HEK293T (cell line): ENCODE measurements at regions not wholly inside any gene's neighbourhood (a gene's known extent, or its start where the extent isn't known, plus 50 kb on each side); places are given as distances from the start of the nearest gene placed in this dataset.
"Not testable (repeated sequence)": the region's sequence is repeated elsewhere in the genome, so short reads cannot be mapped to it uniquely, and the experiment has no call there.

ENCODE experiments used
- CTCF ChIA-PET: fragments of 350-600 bp; formaldehyde crosslinking; extraction: SDS; loops from one replicate; lab custom pipeline; 2021; ENCODE audit warnings: antibody characterized with exemption, inconsistent platforms; lab: Yijun Ruan, JAX
- POLR2A ChIA-PET: fragments of 350-600 bp; formaldehyde crosslinking; extraction: SDS; loops from one replicate; lab custom pipeline; 2020; ENCODE audit warnings: antibody characterized with exemption, inconsistent platforms; lab: Yijun Ruan, JAX
- DNase-seq: peaks from one replicate; pipeline ENCODE4 v3.0.0; 2012; ENCODE audit warnings: mixed read lengths; ENCODE audit errors: extremely low spot score
- ARNT ChIP-seq: fragments of 450-650 bp; IDR thresholded peaks from 2 replicates; pipeline ENCODE4 v1.6.1; 2017; ENCODE audit warnings: mild to moderate bottlenecking
- BHLHE40 ChIP-seq: fragments of 450-650 bp; IDR thresholded peaks from 2 replicates; pipeline ENCODE4 v1.6.1; 2016; ENCODE audit warnings: mild to moderate bottlenecking, moderate library complexity, borderline replicate concordance
- CTBP1 ChIP-seq: fragments of 450-650 bp; IDR thresholded peaks from 2 replicates; pipeline ENCODE4 v1.6.1; 2016; ENCODE audit warnings: borderline replicate concordance
- ELF4 ChIP-seq: fragments of 450-650 bp; IDR thresholded peaks from 2 replicates; pipeline ENCODE4 v1.6.1; 2017; ENCODE audit warnings: antibody characterized with exemption
- FOXA1 ChIP-seq: fragments of 450-650 bp; IDR thresholded peaks from 2 replicates; pipeline ENCODE4 v1.6.1; 2016; ENCODE audit warnings: mild to moderate bottlenecking
- FOXK2 ChIP-seq: fragments of 450-650 bp; IDR thresholded peaks from 2 replicates; pipeline ENCODE4 v1.6.1; 2016; ENCODE audit warnings: mild to moderate bottlenecking
- FOXM1 ChIP-seq: fragments of 450-650 bp; IDR thresholded peaks from 2 replicates; pipeline ENCODE4 v1.6.1; 2017; ENCODE audit warnings: mild to moderate bottlenecking, borderline replicate concordance
- HDGF ChIP-seq: fragments of 450-650 bp; IDR thresholded peaks from 2 replicates; pipeline ENCODE4 v1.6.1; 2017; ENCODE audit warnings: antibody characterized with exemption, borderline replicate concordance
- L3MBTL2 ChIP-seq: fragments of 450-650 bp; conservative IDR thresholded peaks from 2 replicates; pipeline ENCODE4 v1.6.1; 2016; ENCODE audit warnings: mild to moderate bottlenecking
- LEF1 ChIP-seq: fragments of 450-650 bp; IDR thresholded peaks from 2 replicates; pipeline ENCODE4 v1.6.1; 2017; ENCODE audit warnings: mild to moderate bottlenecking, borderline replicate concordance
- NFRKB ChIP-seq: fragments of 450-650 bp; IDR thresholded peaks from 2 replicates; pipeline ENCODE4 v1.6.1; 2016; ENCODE audit warnings: mild to moderate bottlenecking, moderate library complexity
- SP1 ChIP-seq: fragments of 450-650 bp; IDR thresholded peaks from 2 replicates; pipeline ENCODE4 v1.6.1; 2017
- SUZ12 ChIP-seq: fragments of 450-650 bp; IDR thresholded peaks from 2 replicates; pipeline ENCODE4 v1.6.1; 2016; ENCODE audit warnings: mild to moderate bottlenecking
- TARDBP ChIP-seq: fragments of 450-650 bp; IDR thresholded peaks from 2 replicates; pipeline ENCODE4 v1.6.1; 2016
- ZNF384 ChIP-seq: fragments of 450-650 bp; IDR thresholded peaks from 2 replicates; pipeline ENCODE4 v1.6.1; 2016
- TF ChIP-seq, protein P1 (sequence below): fragments of 450-650 bp; IDR thresholded peaks from 2 replicates; pipeline ENCODE4 v1.6.1; 2016

DNA sequence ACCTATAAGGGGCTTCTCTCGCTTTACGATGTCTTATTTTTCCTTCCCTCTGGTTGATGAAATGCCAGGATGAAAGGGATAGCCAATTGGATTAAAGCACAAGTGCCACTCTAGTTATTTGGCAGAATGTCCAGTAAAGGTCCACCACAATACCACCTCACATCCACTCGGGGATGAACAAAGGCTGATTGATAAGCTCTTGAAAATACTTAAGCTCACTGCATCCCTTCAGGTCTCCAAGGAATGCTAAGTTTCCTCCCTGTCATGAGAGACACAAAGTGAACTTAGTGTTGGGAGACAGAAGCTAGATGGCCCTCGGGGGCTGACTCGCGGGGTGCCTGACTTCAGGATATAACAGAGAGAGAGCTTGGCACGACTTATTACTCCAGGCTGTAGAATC, 185.9 kb upstream of the ZNF644 start:
- POLR2A ChIA-PET, CTCF ChIA-PET: not testable (repeated sequence)

DNA sequence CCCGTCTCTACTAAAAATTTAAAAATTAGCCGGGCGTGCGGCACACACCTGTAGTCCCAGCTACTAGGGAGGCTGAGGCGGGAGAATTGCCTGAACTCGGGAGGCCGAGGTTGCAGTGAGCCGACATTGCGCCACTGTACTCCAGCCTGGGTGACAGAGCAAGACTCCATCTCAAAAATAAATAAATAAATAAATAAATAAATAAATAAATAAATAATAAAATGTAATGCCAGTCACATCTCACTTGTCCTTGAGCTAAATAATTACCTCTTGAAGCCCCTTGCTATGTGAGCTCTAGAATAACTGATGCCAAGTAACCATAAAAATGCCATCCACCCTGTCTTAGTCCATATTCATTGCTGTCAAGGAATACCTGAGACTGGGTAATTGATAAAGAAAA, 182.3 kb upstream of the ZNF644 start:
- DNase-seq, POLR2A ChIA-PET: not testable (repeated sequence)
- CTCF ChIA-PET = interaction anchor here (0.6 kb wide), 1 partner anchor 23 kb away, joined by 3 read pairs; no protein-coding TSS in a partner anchor

More for the DNA sequence above, 185.9 kb upstream of the ZNF644 start:
- not testable (repeated sequence) for DNase-seq

DNA sequence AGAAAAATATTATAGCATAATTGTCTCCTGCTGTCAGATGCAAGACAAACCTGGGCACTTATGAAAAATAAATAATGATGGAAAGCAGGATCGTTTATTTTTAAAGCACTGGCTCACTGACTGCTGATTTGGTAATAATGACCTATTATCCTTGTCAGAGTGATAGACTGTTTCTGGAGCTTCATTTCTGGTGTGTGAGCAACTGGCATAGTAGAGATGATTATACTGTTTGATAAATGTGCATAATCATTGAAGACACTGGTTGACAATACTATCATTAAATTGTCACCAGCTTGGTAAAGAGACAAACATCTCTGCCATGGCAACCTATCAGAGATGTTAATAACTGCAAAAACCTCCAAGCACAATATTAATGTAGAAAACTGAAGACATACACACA, 179.9 kb upstream of the ZNF644 start:
- DNase-seq = no peak
- ChIA-PET POLR2A (no interaction called here), CTCF (no interaction called here)
- no peak for TF ChIP-seq HDGF
- TF ChIP-seq, protein P1, sequence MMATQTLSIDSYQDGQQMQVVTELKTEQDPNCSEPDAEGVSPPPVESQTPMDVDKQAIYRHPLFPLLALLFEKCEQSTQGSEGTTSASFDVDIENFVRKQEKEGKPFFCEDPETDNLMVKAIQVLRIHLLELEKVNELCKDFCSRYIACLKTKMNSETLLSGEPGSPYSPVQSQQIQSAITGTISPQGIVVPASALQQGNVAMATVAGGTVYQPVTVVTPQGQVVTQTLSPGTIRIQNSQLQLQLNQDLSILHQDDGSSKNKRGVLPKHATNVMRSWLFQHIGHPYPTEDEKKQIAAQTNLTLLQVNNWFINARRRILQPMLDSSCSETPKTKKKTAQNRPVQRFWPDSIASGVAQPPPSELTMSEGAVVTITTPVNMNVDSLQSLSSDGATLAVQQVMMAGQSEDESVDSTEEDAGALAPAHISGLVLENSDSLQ = no peak
- TF ChIP-seq ZNF384 = no peak
- no peak for TF ChIP-seq NFRKB
- no peak for TF ChIP-seq TARDBP

DNA sequence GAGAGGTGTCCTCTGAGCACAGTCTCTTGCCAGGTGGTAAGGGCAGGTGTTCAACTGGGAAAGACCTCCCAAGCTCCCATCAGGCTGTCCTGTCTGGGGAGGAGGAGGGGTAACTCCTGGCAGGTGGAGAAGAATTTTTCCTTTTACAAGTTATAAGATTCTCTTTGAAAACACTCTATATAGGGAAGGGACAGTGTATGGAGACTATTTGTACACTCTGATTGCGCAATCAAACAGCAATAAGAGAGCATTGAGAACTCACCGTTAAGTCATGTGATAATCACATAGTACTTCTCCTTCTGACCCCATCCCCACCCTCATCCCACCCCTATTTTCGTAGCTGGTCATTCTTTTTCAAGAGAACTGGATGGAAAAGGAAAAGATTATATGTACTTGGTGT, 179.3 kb upstream of the ZNF644 start:
- CTCF ChIA-PET = no interaction called here

DNA sequence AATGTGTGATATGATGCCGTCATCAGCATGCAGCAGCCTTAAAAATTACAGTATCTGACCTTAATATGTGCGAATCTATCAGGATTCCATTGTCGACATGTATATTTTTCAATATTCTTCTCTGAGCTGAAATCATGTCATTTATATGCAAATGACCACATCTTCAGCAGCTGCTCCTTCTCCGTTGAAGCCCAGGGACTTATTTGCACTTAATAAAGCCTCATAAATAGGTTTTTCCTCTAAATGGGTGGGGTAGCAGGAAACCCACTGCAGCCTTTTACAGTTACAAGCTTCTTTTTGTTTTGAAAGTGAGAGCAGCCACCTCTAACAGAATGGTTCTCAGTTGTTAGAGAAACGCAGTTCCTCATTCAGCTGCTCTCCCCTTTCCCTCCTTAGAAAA, 178.8 kb upstream of the ZNF644 start:
- ChIA-PET CTCF (interaction anchor here (0.5 kb wide), 1 partner anchor 16 kb away, joined by 4 read pairs; no protein-coding TSS in a partner anchor), POLR2A (no interaction called here)
- no peak for DNase-seq
- TF ChIP-seq ZNF384 (no peak), ELF4 (no peak), SP1 (no peak), FOXK2 (no peak), TARDBP (no peak), HDGF (no peak), LEF1 (no peak), BHLHE40 (no peak), L3MBTL2 (no peak), NFRKB (no peak), FOXM1 (no peak), CTBP1 (no peak), ARNT (no peak), FOXA1 (no peak)
- TF ChIP-seq, protein P1 = no peak

More for the DNA sequence above, 179.3 kb upstream of the ZNF644 start:
- POLR2A ChIA-PET = no interaction called here
- DNase-seq = no peak
- TF ChIP-seq NFRKB (no peak), LEF1 (no peak), L3MBTL2 (no peak), ELF4 (no peak), FOXK2 (no peak), BHLHE40 (no peak), ARNT (no peak), HDGF (no peak), CTBP1 (no peak), SUZ12 (no peak)

DNA sequence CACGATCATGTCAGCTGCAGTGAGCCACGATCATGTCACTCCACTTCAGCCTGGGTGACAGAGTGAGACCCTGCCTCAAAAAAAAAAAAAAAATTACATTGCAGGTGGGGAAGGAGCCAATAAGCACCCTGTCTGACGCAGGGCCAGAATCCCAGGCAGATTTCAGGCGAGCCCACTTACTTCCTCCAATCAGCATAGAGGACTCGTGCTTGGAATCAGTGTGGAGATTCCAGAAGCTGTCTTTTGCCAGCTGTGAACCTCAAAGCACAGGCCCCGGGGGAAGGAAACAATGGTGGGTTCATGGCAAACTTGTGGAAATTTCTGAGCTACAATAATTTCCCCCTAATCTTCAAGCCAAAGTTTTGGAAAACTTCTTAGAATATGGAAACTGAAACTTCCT, 178.2 kb upstream of the ZNF644 start:
- no peak for DNase-seq
- POLR2A ChIA-PET = no interaction called here
- TF ChIP-seq FOXA1 (no peak), NFRKB (no peak)
- CTCF ChIA-PET = no interaction called here

DNA sequence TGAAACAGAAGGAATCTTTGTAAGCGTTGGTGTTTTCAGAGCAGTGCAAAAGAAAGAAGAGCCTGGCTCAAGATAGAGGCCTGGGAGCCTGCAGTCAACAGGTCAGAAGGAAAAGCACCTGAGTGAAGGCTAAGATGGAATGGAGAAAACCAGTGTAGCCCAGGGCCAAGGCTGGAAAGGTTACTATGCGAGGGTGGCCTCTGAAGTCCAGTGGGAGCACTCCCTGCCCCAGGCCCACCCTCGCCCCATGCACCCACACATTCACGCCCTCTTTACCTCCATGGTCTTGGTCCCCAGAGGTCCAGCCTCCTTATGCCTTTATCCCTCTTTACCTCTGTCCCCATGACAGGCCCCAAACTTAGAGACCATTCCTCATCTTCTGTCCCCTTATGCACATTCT, 169.2 kb upstream of the ZNF644 start:
- CTCF ChIA-PET = no interaction called here
- DNase-seq = no peak
- no peak for TF ChIP-seq LEF1
- no peak for TF ChIP-seq NFRKB
- TF ChIP-seq ZNF384 = no peak
- no peak for TF ChIP-seq CTBP1
- TF ChIP-seq SUZ12 = no peak
- no peak for TF ChIP-seq TARDBP
- POLR2A ChIA-PET = no interaction called here

DNA sequence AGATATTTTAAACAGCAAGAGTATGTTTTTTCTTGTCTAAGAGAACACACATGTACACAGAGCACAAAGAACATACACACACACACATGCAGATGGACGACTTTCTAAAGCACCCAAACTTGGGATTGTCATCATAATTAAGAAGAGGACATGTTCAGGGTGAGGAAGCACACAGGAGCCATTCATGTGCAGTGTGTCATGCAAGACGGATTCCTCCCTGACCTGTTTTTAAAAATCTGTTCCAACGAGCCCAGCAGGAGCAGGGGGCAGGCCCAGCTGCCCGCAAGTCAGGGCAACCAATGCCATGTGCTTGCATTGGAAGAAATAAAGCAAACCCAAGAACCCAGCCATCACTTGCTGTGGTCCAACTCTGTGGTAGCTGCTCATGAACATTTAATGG, 167.3 kb upstream of the ZNF644 start:
- ChIA-PET POLR2A (no interaction called here), CTCF (no interaction called here)
- no peak for DNase-seq
- TF ChIP-seq FOXK2 (no peak), SP1 (no peak), ELF4 (no peak), TARDBP (no peak)

DNA sequence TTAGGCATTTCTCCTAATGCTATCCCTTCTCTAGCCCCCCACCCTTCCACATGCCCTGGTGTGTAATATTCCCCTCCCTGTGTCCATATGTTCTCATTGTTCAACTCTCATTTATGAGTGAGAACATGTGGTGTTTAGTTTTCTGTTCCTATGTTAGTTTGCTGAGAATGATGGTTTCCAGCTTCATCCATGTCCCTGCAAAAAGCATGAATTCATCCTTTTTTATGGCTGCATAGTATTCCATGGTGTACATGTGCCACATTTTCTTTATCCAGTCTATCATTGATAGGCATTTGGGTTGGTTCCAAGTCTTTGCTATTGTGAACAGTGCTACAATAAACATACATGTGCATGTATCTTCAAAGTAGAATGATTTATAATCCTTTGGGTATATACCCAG, 161.0 kb upstream of the ZNF644 start:
- CTCF ChIA-PET, DNase-seq, POLR2A ChIA-PET: not testable (repeated sequence)
